HepG2 (cell line): ENCODE measurements at regions not wholly inside any gene's neighbourhood (a gene's known extent, or its start where the extent isn't known, plus 50 kb on each side); places are given as distances from the start of the nearest gene placed in this dataset.

Experiments
- ATAC-seq: fragments of 200-7000 bp; cut with Tn5 transposase; 3 replicates; pipeline ENCODE4 v1.9.1; 2020; ENCODE audit warnings: mild to moderate bottlenecking, moderate library complexity
- BruUV-seq: library from RNA; stranded (reverse); fragments of 400-500 nt; replicated peaks from 2 replicates; lab custom pipeline; 2021; lab: Mats Ljungman, UMichigan
- CTCF ChIA-PET: fragments of 300-600 bp; formaldehyde crosslinking; extraction: SDS; loops from one replicate; lab custom pipeline; 2021; ENCODE audit warnings: low total read pairs, inconsistent platforms, low intra/inter-chr PET ratio; lab: Yijun Ruan, JAX
- POLR2A ChIA-PET: fragments of 350-600 bp; sonication (Branson Sonifier 250); formaldehyde crosslinking; loops from one replicate; lab custom pipeline; 2020; ENCODE audit warnings: antibody characterized with exemption, inconsistent platforms; lab: Yijun Ruan, JAX
- DNase-seq: peaks from one replicate; pipeline ENCODE4 v3.0.0-alpha.2; 2015; ENCODE audit warnings: low spot score
- FAIRE-seq: peaks from 3 replicates; lab custom pipeline; 2011; peaks lifted over from hg19 to GRCh38; lab: Jason Lieb, UNC
- H2AFZ ChIP-seq: one replicate; pipeline ENCODE4 v1.6.1; 2011; ENCODE audit warnings: low read length, inconsistent platforms
- H3K27ac ChIP-seq: fragments of 300-600 bp; 3 replicates; pipeline ENCODE4 v1.8.0; 2011; ENCODE audit warnings: mixed run types, mild to moderate bottlenecking, mixed read lengths, low read length, inconsistent platforms; ENCODE audit not compliant: insufficient read depth; ENCODE audit errors: extremely low read length
- H3K27me3 ChIP-seq, 2 experiments: fragments of 200-600 bp in 1 of 2; 2 replicates in 1 of 2; 3 replicates in 1 of 2; pipeline versions ENCODE4 v1.6.0 to v1.8.0; 2011; ENCODE audit warnings: low read length in 2 of 2, mild to moderate bottlenecking in 2 of 2, moderate library complexity in 2 of 2, inconsistent platforms in 1 of 2; ENCODE audit not compliant: insufficient read depth in 2 of 2, control insufficient read depth in 1 of 2
- H3K36me3 ChIP-seq, 2 experiments: fragments of 200-600 bp in 1 of 2; replicated peaks in 1 of 2; 2 replicates in 1 of 2; 3 replicates in 1 of 2; pipeline versions ENCODE4 v1.5.1 to v1.8.0; 2011; ENCODE audit warnings: low read length in 2 of 2, inconsistent platforms in 1 of 2; ENCODE audit not compliant: insufficient read depth in 2 of 2, control insufficient read depth in 1 of 2
- H3K4me1 ChIP-seq: 2 replicates; pipeline ENCODE4 v1.5.1; 2012; ENCODE audit warnings: low read length, inconsistent platforms; ENCODE audit not compliant: insufficient read depth
- H3K4me2 ChIP-seq: 2 replicates; pipeline ENCODE4 v1.6.0; 2011; ENCODE audit warnings: low read depth, low read length, inconsistent platforms
- H3K4me3 ChIP-seq, 3 experiments: fragments of 200-600 bp in 1 of 3; sonication (generic), shearing (Covaris generic) in 1 of 3; replicated peaks in 1 of 3; 2 replicates each; pipeline ENCODE4 v1.5.1; 2011 to 2016; ENCODE audit warnings: low read length in 3 of 3, inconsistent platforms in 2 of 3, low read depth in 2 of 3, mild to moderate bottlenecking in 2 of 3, control low read depth in 1 of 3, mixed read lengths in 1 of 3; ENCODE audit not compliant: insufficient read depth in 1 of 3
- H3K79me2 ChIP-seq: one replicate; pipeline ENCODE4 v1.6.1; 2011; ENCODE audit warnings: low read length, inconsistent platforms; ENCODE audit not compliant: insufficient read depth
- H3K9ac ChIP-seq: 2 replicates; pipeline ENCODE4 v1.6.0; 2011; ENCODE audit warnings: mild to moderate bottlenecking, low read depth, low read length, inconsistent platforms; ENCODE audit not compliant: insufficient read depth
- H3K9me3 ChIP-seq: 2 replicates; pipeline ENCODE4 v1.5.1; 2012; ENCODE audit warnings: mild to moderate bottlenecking, low read length
- H4K20me1 ChIP-seq: 2 replicates; pipeline ENCODE4 v1.6.0; 2011; ENCODE audit warnings: inconsistent platforms, mild to moderate bottlenecking, low read length, moderate library complexity; ENCODE audit not compliant: insufficient read depth
- ATRX ChIP-seq: sonication (generic); formaldehyde crosslinking; IDR thresholded peaks from 2 replicates; pipeline ENCODE4 v1.4.0; 2020; ENCODE audit warnings: missing genetic modification reagents, borderline replicate concordance
- CHD4 ChIP-seq: fragments of 200-600 bp; sonication (generic); IDR thresholded peaks from 2 replicates; pipeline ENCODE4 v1.7.0; 2017; ENCODE audit warnings: mild to moderate bottlenecking, low read length, borderline replicate concordance
- KDM5B ChIP-seq: sonication (generic); formaldehyde crosslinking; IDR thresholded peaks from 2 replicates; pipeline ENCODE4 v1.4.0; 2020; ENCODE audit warnings: missing genetic modification reagents, mild to moderate bottlenecking, borderline replicate concordance
- MAX ChIP-seq: IDR thresholded peaks from 2 replicates; pipeline ENCODE4 v1.6.1; 2012; ENCODE audit warnings: inconsistent platforms
- NFIB ChIP-seq: sonication (generic); formaldehyde crosslinking; IDR thresholded peaks from 2 replicates; pipeline ENCODE4 v1.9.0; 2021; ENCODE audit warnings: missing genetic modification reagents, mild to moderate bottlenecking, borderline replicate concordance
- NFYC ChIP-seq: IDR thresholded peaks from 2 replicates; pipeline ENCODE4 v1.6.1; 2016; ENCODE audit warnings: missing genetic modification reagents, missing compliant biosample characterization
- NR1H2 ChIP-seq: sonication (generic); formaldehyde crosslinking; IDR thresholded peaks from 2 replicates; pipeline ENCODE4 v1.8.1; 2022; ENCODE audit warnings: low read depth, missing genetic modification reagents, borderline replicate concordance
- SMYD3 ChIP-seq: sonication (generic); formaldehyde crosslinking; IDR thresholded peaks from 2 replicates; pipeline ENCODE4 v1.8.1; 2023; ENCODE audit warnings: mild to moderate bottlenecking, missing genetic modification reagents
- SRY ChIP-seq: sonication (generic); formaldehyde crosslinking; IDR thresholded peaks from 2 replicates; pipeline ENCODE4 v1.8.0; 2022; ENCODE audit warnings: mild to moderate bottlenecking, missing genetic modification reagents
- ZNF24 ChIP-seq: fragments of 450-650 bp; IDR thresholded peaks from 2 replicates; pipeline ENCODE4 v1.6.1; 2017; ENCODE audit warnings: antibody characterized with exemption, mild to moderate bottlenecking
- ZNF431 ChIP-seq: sonication (generic); formaldehyde crosslinking; IDR thresholded peaks from 2 replicates; pipeline ENCODE4 v1.9.0; 2022; ENCODE audit warnings: missing genetic modification reagents, low read depth, mild to moderate bottlenecking, borderline replicate concordance
- ZNF678 ChIP-seq: sonication (generic); formaldehyde crosslinking; IDR thresholded peaks from 2 replicates; pipeline ENCODE4 v1.4.0; 2020; ENCODE audit warnings: mild to moderate bottlenecking, missing genetic modification reagents
- WGBS: methylation state at CpG from one replicate; pipeline ENCODE4 v1.1.6; 2017; ENCODE audit warnings: low lambda C conversion rate; 5-methylcytosine and 5-hydroxymethylcytosine counted together
- in situ Hi-C: cut with HindIII; loops from 2 replicates; pipeline ENCODE4 v1.10.0; 2017; ENCODE audit warnings: low pct_unique_long_range_greater_than_20kb; ENCODE audit not compliant: extremely low pct_ligation_motif_present
- intact Hi-C: fragments of 100-400 bp; cut with micrococcal nuclease; formaldehyde crosslinking; loops from one replicate; pipeline ENCODE4 v1.10.0; 2022; ENCODE audit not compliant: unreplicated experiment
- TF ChIP-seq, protein P1 (sequence below): sonication (generic); formaldehyde crosslinking; IDR thresholded peaks from 2 replicates; pipeline ENCODE4 v1.5.0; 2020; ENCODE audit warnings: mild to moderate bottlenecking, low read depth, missing genetic modification reagents, borderline replicate concordance

DNA sequence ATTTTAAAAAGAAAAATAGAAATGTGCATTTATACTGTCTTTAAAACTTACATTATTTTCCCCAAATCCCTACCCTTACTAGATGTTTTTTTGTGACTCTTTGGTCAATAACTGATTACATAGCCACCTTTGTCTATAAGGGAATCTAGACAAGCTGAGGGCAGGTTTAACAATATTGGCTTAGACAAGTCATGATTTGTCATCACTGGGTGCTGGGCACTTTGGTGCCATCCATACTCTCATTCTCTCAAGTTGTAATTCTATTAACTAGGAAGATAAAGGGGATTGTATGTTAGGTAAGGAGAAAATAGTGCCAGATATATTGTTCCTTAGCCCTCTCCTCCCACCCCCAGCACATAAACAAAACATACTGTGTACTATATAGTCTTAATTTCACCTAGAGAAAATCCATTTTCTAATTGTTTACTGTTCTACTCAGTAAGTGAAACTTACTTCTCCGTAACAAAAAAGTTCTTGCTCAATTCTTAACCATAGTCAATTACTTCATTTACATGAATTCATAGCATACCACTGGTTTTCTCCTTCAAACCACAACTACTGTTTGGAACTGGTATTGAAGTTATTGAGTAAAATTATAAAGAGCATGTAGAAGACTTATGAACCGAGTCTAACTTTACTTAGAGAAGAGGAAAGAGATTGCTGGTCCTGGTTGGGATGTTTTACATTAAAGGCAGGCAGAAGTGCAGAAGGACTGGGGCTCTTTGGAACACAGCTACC, 877.1 kb downstream of the PDCD6IP start:
- BruUV-seq = no TSS peak
- POLR2A ChIA-PET = no interaction called here
- no peaks in the 10 kb centered on the region for H3K79me2 ChIP-seq
- no peaks in the 10 kb centered on the region for H3K27me3 ChIP-seq
- H2AFZ ChIP-seq = no peak overlapping the region
- H4K20me1 ChIP-seq = no peaks in the 10 kb centered on the region
- intact Hi-C loops = no loop called here
- H3K4me3 ChIP-seq = no peak overlapping the region
- H3K4me1 ChIP-seq = no peaks in the 10 kb centered on the region
- ATAC-seq (no peak), FAIRE-seq (no peak), DNase-seq (no peak)
- no peak overlapping the region for H3K27ac ChIP-seq
- no peak for TF ChIP-seq NFYC
- no peak for TF ChIP-seq ZNF24
- TF ChIP-seq MAX = no peak
- no peak for TF ChIP-seq SMYD3 (CRISPR knock-in tag)
- no peak for TF ChIP-seq NFIB (CRISPR knock-in tag)
- no peak for TF ChIP-seq NR1H2 (CRISPR knock-in tag)
- TF ChIP-seq CHD4 = no peak
- TF ChIP-seq ATRX (CRISPR knock-in tag) = no peak
- TF ChIP-seq ZNF431 (CRISPR knock-in tag) = no peak
- no peak for TF ChIP-seq ZNF678 (CRISPR knock-in tag)
- no peak for TF ChIP-seq KDM5B
- TF ChIP-seq, protein P1, sequence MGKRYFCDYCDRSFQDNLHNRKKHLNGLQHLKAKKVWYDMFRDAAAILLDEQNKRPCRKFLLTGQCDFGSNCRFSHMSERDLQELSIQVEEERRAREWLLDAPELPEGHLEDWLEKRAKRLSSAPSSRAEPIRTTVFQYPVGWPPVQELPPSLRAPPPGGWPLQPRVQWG (CRISPR knock-in tag) = no peak
- no peak for TF ChIP-seq SRY
- H3K36me3 ChIP-seq = no peaks in the 10 kb centered on the region
- in situ Hi-C loops = loop anchor here (25.0 kb wide), 1 partner anchor 688 kb away; no protein-coding TSS in a partner anchor
- WGBS = 0% methylated on average over 2 of the region's 2 CpGs
- H3K4me2 ChIP-seq = no peak overlapping the region
- CTCF ChIA-PET = no interaction called here
- H3K9ac ChIP-seq = no peak overlapping the region
- 0 out of 2 replicates have a peak, but pooled peaks cover 4% of the 10 kb centered on the region for H3K9me3 ChIP-seq
